Pancreas (tissue), 10 donors: ENCODE measurements at regions not wholly inside any gene's neighbourhood (a gene's known extent, or its start where the extent isn't known, plus 50 kb on each side); places are given as distances from the start of the nearest gene placed in this dataset.

Experiments used
- ATAC-seq, 4 donors: fragments of 200-7000 bp; cut with Tn5 transposase; one replicate each; pipeline versions ENCODE4 v1.8.0 to v1.9.1; 2020; ENCODE audit warnings: mild to moderate bottlenecking in 4 of 4, moderate library complexity in 4 of 4
- DNase-seq, 6 donors: peaks; one replicate each; pipeline ENCODE4 v3.0.0-alpha.2; 2020
- FAIRE-seq: peaks from 2 replicates; lab custom pipeline; 2012; peaks lifted over from hg19 to GRCh38; lab: Jason Lieb, UNC
- H3K27ac ChIP-seq, 4 donors: fragments of 200-600 bp; sonication (generic); 1 replicate in 3 of 4; 2 replicates in 1 of 4; pipeline versions ENCODE4 v1.5.0 to v1.8.0; 2020
- H3K27me3 ChIP-seq, 4 donors: fragments of 200-600 bp; one replicate each; pipeline ENCODE4 v1.8.0; 2021
- H3K36me3 ChIP-seq, 3 donors: fragments of 200-600 bp; sonication (generic) in 1 of 3; one replicate each; pipeline versions ENCODE4 v1.5.0 to v1.8.0; 2020 to 2021
- H3K4me1 ChIP-seq, 3 donors: fragments of 200-600 bp; one replicate each; pipeline ENCODE4 v1.8.0; 2021
- H3K4me3 ChIP-seq, 4 donors: fragments of 200-600 bp; sonication (generic) in 2 of 4; one replicate each; pipeline versions ENCODE4 v1.5.0 to v1.8.0; 2020 to 2021
- H3K9me3 ChIP-seq, 4 donors: fragments of 200-600 bp; one replicate each; pipeline ENCODE4 v1.8.0; 2021
- CTCF ChIP-seq, 4 donors: fragments of 200-600 bp; sonication (generic) in 3 of 4; IDR thresholded peaks; one replicate each; pipeline versions ENCODE4 v1.5.0 to v1.8.0; 2021; ENCODE audit warnings: antibody characterized with exemption in 4 of 4
- WGBS, 2 donors: extraction: QIAGEN DNeasy Blood & Tissue Kit; methylation state at CpG; one replicate each; pipeline ENCODE4 v1.1.7; 2013; 5-methylcytosine and 5-hydroxymethylcytosine counted together
- intact Hi-C, 3 donors: fragments of 100-400 bp; cut with DNase I; formaldehyde crosslinking; loops; one replicate each; pipeline versions ENCODE4 v1.11.1 to v1.14.2; 2022
- donor health status: healthy with polysubstance abuse.
- donor health status: DM: no; HTN: no; CAD: no; lungs with moderate emphysema.
- donor health status: DM: no; HTN: no; CAD: no.
- donor health status: control.
- donor health status: control.
- donor health status: Bipolar disorder and iron deficiency.
- donor health status: DM: yes; HTN: yes; CAD: no.
- donor health status: DM: no; HTN: no; CAD: no.
- donor health status: DM: no; HTN: no; CAD: no.
- donor health status: DM: yes; HTN: yes; CAD: no.

DNA sequence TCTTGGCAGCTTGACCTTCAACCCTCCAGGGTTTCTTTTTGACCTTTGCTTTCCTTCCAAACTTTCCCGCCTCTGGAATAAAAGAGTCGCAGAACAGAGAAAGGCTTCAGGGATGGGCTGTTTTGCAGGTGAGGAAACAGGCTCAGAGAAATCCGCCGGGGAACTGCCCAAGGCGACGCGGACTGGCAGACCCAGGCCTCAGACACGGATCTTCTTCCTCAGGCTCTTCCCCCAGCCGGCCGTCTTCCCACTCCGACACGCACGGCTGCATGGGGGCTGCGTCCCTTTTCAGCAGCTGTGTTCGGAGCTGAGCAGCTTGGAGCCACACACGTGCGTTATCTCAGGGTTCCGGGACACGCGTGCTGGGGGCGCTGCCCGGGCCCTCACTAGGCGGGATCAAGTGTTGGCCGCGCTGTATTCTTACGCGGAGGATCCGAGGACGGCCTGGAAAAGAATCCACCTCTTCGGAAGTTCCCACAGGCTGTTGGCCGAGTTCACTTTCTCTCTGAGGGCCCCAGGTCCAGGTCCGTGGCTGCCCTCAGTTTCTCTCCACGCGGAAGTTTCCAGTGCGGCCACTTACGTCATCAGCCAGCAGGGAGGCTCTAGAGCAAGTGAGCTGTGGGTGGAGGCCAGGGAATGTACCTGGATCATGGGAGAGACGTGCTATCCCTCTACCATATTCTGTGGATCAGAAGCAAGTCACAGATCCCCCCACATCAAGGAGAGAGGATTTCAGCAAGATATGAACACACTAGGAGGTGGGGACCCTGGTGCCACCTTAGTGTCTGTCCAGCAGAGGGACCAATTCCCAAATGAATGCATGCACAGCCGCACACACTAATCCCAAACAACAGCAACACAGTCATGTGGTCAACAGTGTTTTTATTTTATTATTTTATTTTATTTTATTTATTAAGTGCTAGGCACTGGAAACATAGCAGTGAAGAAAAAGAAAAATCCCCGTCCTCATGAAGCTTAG lies 100.4 kb downstream of the ING1 start:
- intact Hi-C loops, result loop anchor here in 1 of 3 donors (10.0 kb wide), 1 partner anchor 219 kb away; no protein-coding TSS in a partner anchor
- 84 to 87% methylated on average over 39 of the region's 39 CpGs for WGBS, 2 donors
- FAIRE-seq, result no peak

DNA sequence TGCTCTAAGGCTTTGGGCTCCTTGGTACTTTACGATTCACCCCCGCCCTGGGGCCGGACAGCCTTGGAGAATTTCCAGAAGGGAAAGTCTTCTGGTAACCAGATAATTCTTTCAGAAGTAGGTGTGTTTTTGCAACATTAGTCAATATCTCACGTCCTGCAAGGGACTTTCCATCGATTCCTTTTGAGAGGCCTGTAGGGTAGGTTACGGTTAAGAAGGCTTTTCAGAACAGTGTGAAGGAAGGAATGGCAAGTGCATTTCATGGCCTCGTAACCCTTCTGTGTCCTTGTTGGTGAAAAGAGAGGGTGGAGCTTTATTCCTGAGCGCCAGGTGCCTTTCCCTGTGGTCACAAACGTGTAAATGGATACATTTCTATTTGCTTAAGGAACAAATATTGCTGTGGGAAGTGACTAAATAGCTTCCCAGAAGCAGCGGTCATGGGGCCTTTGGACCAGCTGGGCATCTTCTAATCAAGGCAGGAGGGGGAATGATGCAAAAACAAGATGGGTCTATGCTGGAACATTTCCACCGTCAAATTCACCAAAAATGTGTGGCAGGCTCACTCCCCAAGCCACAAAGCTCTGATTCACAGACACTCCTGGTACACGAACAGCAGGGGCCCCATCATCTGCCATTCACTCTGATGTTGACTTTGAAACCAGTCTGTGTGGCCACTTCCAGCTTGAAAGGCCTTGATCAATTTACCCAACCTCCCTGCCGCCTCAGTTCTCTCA lies 99.2 kb downstream of the ANKRD10 start:
- FAIRE-seq (no peak), ATAC-seq (peak in 1 of 4 donors; percentile 25), DNase-seq (no peak)
- Histone ChIP-seq H3K27ac (no peak overlapping the region), H3K4me1 (no peaks in the 10 kb centered on the region), H3K9me3 (no peaks in the 10 kb centered on the region), H3K4me3 (no peak overlapping the region), H3K27me3 (peaks cover 0 to 11% (median under 1%) of the 10 kb centered on the region in 4 donors), H3K36me3 (no peaks in the 10 kb centered on the region)
- no peak for TF ChIP-seq CTCF (IDR thresholded peaks at IDR 0.05)
- intact Hi-C loops, result loop anchor here in 1 of 3 donors (10.0 kb wide), 1 partner anchor 221 kb away; no protein-coding TSS in a partner anchor
- 53 to 63% methylated on average over 13 of the region's 13 CpGs for WGBS, 2 donors

More for the DNA sequence above, 100.4 kb downstream of the ING1 start:
- Histone ChIP-seq H3K4me3 (no peak overlapping the region), H3K4me1 (peaks cover 0 to 4% (median 0%) of the 10 kb centered on the region in 3 donors), H3K36me3 (no peaks in the 10 kb centered on the region), H3K9me3 (no peaks in the 10 kb centered on the region), H3K27me3 (peaks cover 0 to 16% (median 3%) of the 10 kb centered on the region in 4 donors), H3K27ac (no peak overlapping the region)
- ATAC-seq (no peak), DNase-seq (no peak)
- no peak for TF ChIP-seq CTCF (IDR thresholded peaks at IDR 0.05)

DNA sequence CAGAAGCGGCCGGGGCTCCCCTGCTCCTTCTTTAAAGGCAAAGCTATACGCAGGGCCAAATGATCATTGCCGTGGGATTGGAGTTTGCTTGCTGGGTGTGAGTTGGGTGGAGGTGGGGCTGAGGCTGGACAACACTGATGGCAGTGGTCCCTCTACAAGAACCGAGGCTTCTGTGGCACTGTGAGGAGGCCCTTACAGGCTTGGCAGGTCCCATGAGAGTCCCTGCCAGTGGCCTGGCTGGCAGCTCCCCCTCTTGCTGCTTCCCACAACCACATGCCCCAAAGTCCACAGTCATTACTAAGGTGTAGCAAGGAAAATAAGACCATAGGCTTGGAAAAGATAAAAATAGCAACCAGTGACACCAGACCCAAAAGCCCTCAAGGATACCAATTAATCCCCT lies 98.4 kb downstream of the ANKRD10 start:
- no peak for FAIRE-seq

GRCh38 chr13:110817143-110817542 lies 97.7 kb downstream of the ANKRD10 start:
- ATAC-seq, result no peak
- Histone ChIP-seq H3K36me3 (no peaks in the 10 kb centered on the region), H3K4me3 (no peak overlapping the region), H3K27me3 (peaks cover 0 to 1% (median 0%) of the 10 kb centered on the region in 4 donors), H3K27ac (no peak overlapping the region), H3K4me1 (no peaks in the 10 kb centered on the region), H3K9me3 (no peaks in the 10 kb centered on the region)
- intact Hi-C loops, result loop anchor here in 1 of 3 donors (10.0 kb wide), 1 partner anchor 222 kb away; no protein-coding TSS in a partner anchor
- DNase-seq, result no peak
- TF ChIP-seq CTCF (IDR thresholded peaks at IDR 0.05), result no peak
- FAIRE-seq, result no peak
- 64 to 72% methylated on average over 3 of the region's 3 CpGs for WGBS, 2 donors

More for the DNA sequence above, 98.4 kb downstream of the ANKRD10 start:
- Histone ChIP-seq H3K27me3 (peaks cover 0 to 8% (median 0%) of the 10 kb centered on the region in 4 donors), H3K9me3 (no peaks in the 10 kb centered on the region), H3K36me3 (no peaks in the 10 kb centered on the region), H3K4me3 (no peak overlapping the region), H3K4me1 (no peaks in the 10 kb centered on the region), H3K27ac (no peak overlapping the region)
- no peak for DNase-seq
- no peak for TF ChIP-seq CTCF (IDR thresholded peaks at IDR 0.05)
- intact Hi-C loops, result loop anchor here in 1 of 3 donors (10.0 kb wide), 1 partner anchor 222 kb away; no protein-coding TSS in a partner anchor
- WGBS, 2 donors, result 71 to 74% methylated on average over 5 of the region's 5 CpGs
- ATAC-seq, result no peak
